OCI-LY3 (cell line): ENCODE measurements at regions not wholly inside any gene's neighbourhood (a gene's known extent, or its start where the extent isn't known, plus 50 kb on each side); places are given as distances from the start of the nearest gene placed in this dataset.

Experiments
- EZH2phosphoT487 ChIP-seq: fragments of 200-600 bp; shearing (Covaris generic); IDR thresholded peaks from 2 replicates; pipeline ENCODE4 v1.6.1; 2018; ENCODE audit warnings: antibody characterized with exemption, mixed run types, low read depth
- TF ChIP-seq, protein P1 (sequence below): fragments of 200-600, 300-600 bp; sonication (generic); IDR thresholded peaks from 2 replicates; pipeline ENCODE4 v1.5.1; 2014; ENCODE audit warnings: antibody characterized with exemption, low read length, low read depth

DNA sequence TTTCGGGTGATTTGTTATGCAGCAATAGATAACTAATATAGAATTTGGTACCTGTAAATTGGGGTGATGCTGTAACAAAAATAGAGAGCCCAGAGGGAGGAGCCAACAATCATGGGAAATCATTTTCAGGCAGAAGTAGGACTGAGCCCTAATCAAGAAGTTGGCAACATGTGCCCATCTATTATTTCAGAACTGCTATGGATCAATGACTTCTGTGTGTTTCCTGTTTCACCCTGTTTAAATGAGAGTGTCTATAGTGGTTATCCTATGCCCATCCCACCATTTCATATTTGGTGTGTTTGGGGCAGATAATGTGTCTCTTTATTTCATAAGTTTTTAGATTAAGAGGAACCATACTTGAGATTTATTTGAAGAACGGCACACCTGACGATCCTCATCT is 330.8 kb upstream of the CITED2 start:
- TF ChIP-seq, protein P1, sequence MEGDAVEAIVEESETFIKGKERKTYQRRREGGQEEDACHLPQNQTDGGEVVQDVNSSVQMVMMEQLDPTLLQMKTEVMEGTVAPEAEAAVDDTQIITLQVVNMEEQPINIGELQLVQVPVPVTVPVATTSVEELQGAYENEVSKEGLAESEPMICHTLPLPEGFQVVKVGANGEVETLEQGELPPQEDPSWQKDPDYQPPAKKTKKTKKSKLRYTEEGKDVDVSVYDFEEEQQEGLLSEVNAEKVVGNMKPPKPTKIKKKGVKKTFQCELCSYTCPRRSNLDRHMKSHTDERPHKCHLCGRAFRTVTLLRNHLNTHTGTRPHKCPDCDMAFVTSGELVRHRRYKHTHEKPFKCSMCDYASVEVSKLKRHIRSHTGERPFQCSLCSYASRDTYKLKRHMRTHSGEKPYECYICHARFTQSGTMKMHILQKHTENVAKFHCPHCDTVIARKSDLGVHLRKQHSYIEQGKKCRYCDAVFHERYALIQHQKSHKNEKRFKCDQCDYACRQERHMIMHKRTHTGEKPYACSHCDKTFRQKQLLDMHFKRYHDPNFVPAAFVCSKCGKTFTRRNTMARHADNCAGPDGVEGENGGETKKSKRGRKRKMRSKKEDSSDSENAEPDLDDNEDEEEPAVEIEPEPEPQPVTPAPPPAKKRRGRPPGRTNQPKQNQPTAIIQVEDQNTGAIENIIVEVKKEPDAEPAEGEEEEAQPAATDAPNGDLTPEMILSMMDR, result no peak
- TF ChIP-seq EZH2phosphoT487, result no peak
